AG09309 (cell line): ENCODE measurements at regions not wholly inside any gene's neighbourhood (a gene's known extent, or its start where the extent isn't known, plus 50 kb on each side); places are given as distances from the start of the nearest gene placed in this dataset.

Experiments
- DNase-seq: peaks from one replicate; pipeline ENCODE4 v3.0.0-alpha.2; 2010; ENCODE audit warnings: low read depth
- H3K4me3 ChIP-seq: 2 replicates; pipeline ENCODE4 v1.5.1; 2011; ENCODE audit warnings: mild to moderate bottlenecking, low read depth, low read length, moderate library complexity; ENCODE audit not compliant: control insufficient read depth
- CTCF ChIP-seq: IDR thresholded peaks from 2 replicates; pipeline ENCODE4 v1.5.1; 2011; ENCODE audit warnings: mild to moderate bottlenecking, low read depth, low read length, inconsistent platforms; ENCODE audit not compliant: insufficient read depth, control insufficient read depth; ENCODE audit errors: missing control alignments

- DNase-seq, result no peak
- no peak overlapping the region for H3K4me3 ChIP-seq
- no peak for TF ChIP-seq CTCF
These were observed 346.2 kb upstream of the PDGFD start for GRCh38 chr11:104510169-104510568.

- H3K4me3 ChIP-seq, result no peak overlapping the region
- TF ChIP-seq CTCF, result no peak
- no peak for DNase-seq
These were observed 326.2 kb upstream of the PDGFD start for GRCh38 chr11:104490182-104490581.

- no peak for DNase-seq
- H3K4me3 ChIP-seq, result no peak overlapping the region
- no peak for TF ChIP-seq CTCF
These were observed 324.6 kb upstream of the PDGFD start for GRCh38 chr11:104488561-104488960.

- no peak overlapping the region for H3K4me3 ChIP-seq
- TF ChIP-seq CTCF, result no peak
- DNase-seq, result no peak
These were observed 323.3 kb upstream of the PDGFD start for GRCh38 chr11:104487046-104487806.

GRCh38 chr11:104484804-104485554 lies 321.0 kb upstream of the PDGFD start:
- TF ChIP-seq CTCF, result no peak
- DNase-seq, result no peak
- H3K4me3 ChIP-seq, result no peak overlapping the region

- TF ChIP-seq CTCF, result no peak
- H3K4me3 ChIP-seq, result no peak overlapping the region
- no peak for DNase-seq
These were observed 313.0 kb upstream of the PDGFD start for GRCh38 chr11:104476898-104477297.
